22Rv1 (cell line): ENCODE measurements at regions not wholly inside any gene's neighbourhood (a gene's known extent, or its start where the extent isn't known, plus 50 kb on each side); places are given as distances from the start of the nearest gene placed in this dataset.

Experiments used
- ZFX ChIP-seq: fragments of 450-650 bp; IDR thresholded peaks from 2 replicates; pipeline ENCODE4 v1.6.1; 2017; ENCODE audit warnings: antibody characterized with exemption, borderline replicate concordance
- TF ChIP-seq, protein P1 (sequence below): fragments of 450-650 bp; IDR thresholded peaks from 2 replicates; pipeline ENCODE4 v1.5.1; 2017; ENCODE audit warnings: mild to moderate bottlenecking

DNA sequence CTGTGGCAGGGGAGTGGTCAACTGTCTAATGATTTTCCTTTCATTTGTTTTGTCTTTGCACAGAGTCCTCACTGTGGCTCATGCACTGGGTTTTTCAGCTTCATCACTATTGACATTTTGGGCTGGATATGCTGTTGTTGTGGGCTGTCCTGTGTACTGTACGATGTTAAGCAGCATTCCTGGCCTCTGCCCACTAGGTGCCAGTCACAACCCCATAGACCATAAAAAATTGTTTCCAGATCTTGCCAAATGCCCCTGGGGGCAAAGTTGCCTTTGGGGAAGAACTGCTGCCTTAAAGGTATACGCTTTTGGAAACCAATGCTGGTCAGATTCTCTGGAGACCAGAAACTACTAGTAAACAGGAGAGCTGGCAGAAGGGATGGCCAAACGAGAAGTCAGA is 310.4 kb downstream of the SPRY2 start:
- TF ChIP-seq, protein P1, sequence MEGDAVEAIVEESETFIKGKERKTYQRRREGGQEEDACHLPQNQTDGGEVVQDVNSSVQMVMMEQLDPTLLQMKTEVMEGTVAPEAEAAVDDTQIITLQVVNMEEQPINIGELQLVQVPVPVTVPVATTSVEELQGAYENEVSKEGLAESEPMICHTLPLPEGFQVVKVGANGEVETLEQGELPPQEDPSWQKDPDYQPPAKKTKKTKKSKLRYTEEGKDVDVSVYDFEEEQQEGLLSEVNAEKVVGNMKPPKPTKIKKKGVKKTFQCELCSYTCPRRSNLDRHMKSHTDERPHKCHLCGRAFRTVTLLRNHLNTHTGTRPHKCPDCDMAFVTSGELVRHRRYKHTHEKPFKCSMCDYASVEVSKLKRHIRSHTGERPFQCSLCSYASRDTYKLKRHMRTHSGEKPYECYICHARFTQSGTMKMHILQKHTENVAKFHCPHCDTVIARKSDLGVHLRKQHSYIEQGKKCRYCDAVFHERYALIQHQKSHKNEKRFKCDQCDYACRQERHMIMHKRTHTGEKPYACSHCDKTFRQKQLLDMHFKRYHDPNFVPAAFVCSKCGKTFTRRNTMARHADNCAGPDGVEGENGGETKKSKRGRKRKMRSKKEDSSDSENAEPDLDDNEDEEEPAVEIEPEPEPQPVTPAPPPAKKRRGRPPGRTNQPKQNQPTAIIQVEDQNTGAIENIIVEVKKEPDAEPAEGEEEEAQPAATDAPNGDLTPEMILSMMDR: peak; percentile 67
- TF ChIP-seq ZFX: no peak
